Thoracic aorta (tissue), 2 donors: ENCODE measurements at regions not wholly inside any gene's neighbourhood (a gene's known extent, or its start where the extent isn't known, plus 50 kb on each side); places are given as distances from the start of the nearest gene placed in this dataset.

Experiments used
- ATAC-seq: fragments of 150-250 bp; one replicate; pipeline ENCODE4 v1.8.0; 2017; ENCODE audit warnings: low read depth; ENCODE audit not compliant: insufficient number of reproducible peaks, low FRiP score
- DNase-seq: peaks from one replicate; pipeline ENCODE4 v3.0.0-alpha.2; 2020; ENCODE audit warnings: low spot score
- H3K27ac ChIP-seq, 2 donors: fragments of 200-600 bp; sonication (generic); 1 replicate in 1 of 2; 2 replicates in 1 of 2; pipeline ENCODE4 v1.5.1; 2016; ENCODE audit warnings: mild to moderate bottlenecking in 2 of 2, moderate library complexity in 2 of 2
- H3K27me3 ChIP-seq: fragments of 200-600 bp; sonication (generic); replicated peaks from 2 replicates; pipeline ENCODE4 v1.6.0; 2016; ENCODE audit warnings: mild to moderate bottlenecking; ENCODE audit not compliant: insufficient read depth
- H3K36me3 ChIP-seq: fragments of 200-600 bp; sonication (generic); one replicate; pipeline ENCODE4 v1.5.1; 2016
- H3K4me1 ChIP-seq, 2 donors: fragments of 200-600 bp; sonication (generic); 1 replicate in 1 of 2; 2 replicates in 1 of 2; pipeline versions ENCODE4 v1.5.1 to v1.6.0; 2016; ENCODE audit warnings: low read depth in 2 of 2, mild to moderate bottlenecking in 1 of 2; ENCODE audit not compliant: control insufficient read depth in 1 of 2
- H3K4me3 ChIP-seq: fragments of 200-600 bp; sonication (generic); 2 replicates; pipeline ENCODE4 v1.5.1; 2016; ENCODE audit warnings: mild to moderate bottlenecking
- H3K9me3 ChIP-seq: fragments of 200-600 bp; sonication (generic); 2 replicates; pipeline ENCODE4 v1.5.1; 2016
- CTCF ChIP-seq: fragments of 200-600 bp; sonication (generic); IDR thresholded peaks from one replicate; pipeline ENCODE4 v1.5.1; 2019; ENCODE audit warnings: antibody characterized with exemption

GRCh38 chr2:120954939-120955338 lies 219.3 kb downstream of the GLI2 start:
- no peaks in the 10 kb centered on the region for H3K9me3 ChIP-seq
- no peaks in the 10 kb centered on the region for H3K27me3 ChIP-seq
- no peak overlapping the region for H3K27ac ChIP-seq
- H3K36me3 ChIP-seq, result no peaks in the 10 kb centered on the region
- no peaks in the 10 kb centered on the region for H3K4me1 ChIP-seq
- no peak overlapping the region for H3K4me3 ChIP-seq
- ATAC-seq (no peak), DNase-seq (no peak)
- no peak for TF ChIP-seq CTCF

DNA sequence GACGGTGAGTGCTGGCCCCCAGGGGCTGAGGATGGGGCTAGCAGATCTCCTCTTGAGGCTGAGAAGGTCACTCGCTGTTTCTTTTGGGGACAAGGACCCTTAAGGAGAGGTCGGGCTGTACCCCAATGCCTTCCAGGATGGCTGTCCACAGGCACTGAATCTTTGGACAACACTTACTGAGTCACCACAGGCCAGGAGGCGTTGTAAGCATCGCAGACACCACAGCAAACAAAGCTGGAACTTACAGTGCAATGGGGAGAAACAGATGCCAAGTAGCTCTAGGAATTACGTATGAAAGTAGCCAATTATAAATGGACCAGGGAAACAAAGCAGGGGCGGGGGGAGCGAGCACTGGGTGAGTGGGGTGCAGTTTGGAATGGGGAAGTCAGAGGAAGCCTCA lies 219.8 kb downstream of the GLI2 start:
- H3K36me3 ChIP-seq, result no peaks in the 10 kb centered on the region
- no peak overlapping the region for H3K27ac ChIP-seq
- H3K4me1 ChIP-seq, result no peaks in the 10 kb centered on the region
- no peak for TF ChIP-seq CTCF
- no peaks in the 10 kb centered on the region for H3K27me3 ChIP-seq
- ATAC-seq, result no peak
- no peak overlapping the region for H3K4me3 ChIP-seq
- no peak for DNase-seq
- no peaks in the 10 kb centered on the region for H3K9me3 ChIP-seq

DNA sequence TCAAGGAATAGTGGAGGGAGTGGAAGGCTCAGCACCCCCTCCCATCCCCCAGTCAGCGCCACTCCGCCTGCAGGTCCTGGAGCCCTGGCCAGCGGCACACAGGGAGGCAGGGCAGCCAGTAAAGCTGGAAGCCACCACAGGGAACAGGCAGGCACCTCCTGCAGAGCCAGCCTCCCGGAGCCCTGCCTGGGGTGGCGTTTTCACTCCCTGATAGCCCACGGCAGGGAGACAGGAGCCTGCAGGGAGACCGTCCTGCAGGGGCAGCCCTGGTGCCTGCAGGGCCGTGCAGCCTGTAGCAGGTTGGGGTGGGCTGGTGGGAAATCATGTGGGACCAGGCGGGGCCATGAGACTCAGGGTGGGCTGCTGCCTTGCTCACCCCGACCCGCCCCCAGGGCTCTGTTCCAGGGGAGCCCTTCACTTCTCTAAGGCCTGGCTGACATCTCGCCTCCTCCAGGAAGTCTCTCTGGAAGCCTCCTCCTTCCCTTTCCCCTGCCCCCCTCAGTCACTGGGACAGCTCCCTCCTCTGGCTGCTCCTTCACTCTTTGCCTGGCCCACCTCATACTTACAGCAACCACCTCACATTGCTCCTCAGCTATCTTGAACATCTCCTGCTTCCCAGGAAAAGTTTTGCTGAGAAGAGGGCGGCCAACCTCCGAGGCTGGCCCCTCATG lies 221.0 kb downstream of the GLI2 start:
- no peaks in the 10 kb centered on the region for H3K9me3 ChIP-seq
- H3K27ac ChIP-seq, result no peak overlapping the region
- DNase-seq, result no peak
- H3K27me3 ChIP-seq, result no peaks in the 10 kb centered on the region
- H3K4me1 ChIP-seq, result no peaks in the 10 kb centered on the region
- no peak for ATAC-seq
- H3K36me3 ChIP-seq, result no peaks in the 10 kb centered on the region
- no peak for TF ChIP-seq CTCF
- no peak overlapping the region for H3K4me3 ChIP-seq

DNA sequence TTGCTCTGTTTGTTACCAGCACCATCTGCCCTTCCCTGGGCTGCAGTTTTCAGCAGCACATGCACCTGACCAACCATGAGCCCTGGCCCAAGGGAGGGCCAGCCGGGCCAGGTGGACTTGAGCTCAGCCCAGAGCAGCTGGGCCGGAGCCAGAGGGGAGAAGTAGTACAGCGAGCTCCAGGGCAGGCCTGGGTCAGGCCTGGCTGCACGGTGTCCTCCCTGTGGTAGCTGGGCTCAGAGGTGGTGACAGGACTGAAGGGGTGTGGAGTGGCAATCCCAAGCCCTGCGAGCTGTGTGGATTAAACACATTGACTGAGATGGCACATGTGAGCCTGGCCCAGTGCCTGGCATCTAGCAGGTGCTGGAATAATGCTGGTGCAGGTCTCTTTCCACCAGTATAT lies 222.2 kb downstream of the GLI2 start:
- no peaks in the 10 kb centered on the region for H3K27me3 ChIP-seq
- no peak for TF ChIP-seq CTCF
- no peaks in the 10 kb centered on the region for H3K36me3 ChIP-seq
- ATAC-seq, result no peak
- no peaks in the 10 kb centered on the region for H3K4me1 ChIP-seq
- no peak overlapping the region for H3K27ac ChIP-seq
- H3K9me3 ChIP-seq, result no peaks in the 10 kb centered on the region
- H3K4me3 ChIP-seq, result no peak overlapping the region
- no peak for DNase-seq

DNA sequence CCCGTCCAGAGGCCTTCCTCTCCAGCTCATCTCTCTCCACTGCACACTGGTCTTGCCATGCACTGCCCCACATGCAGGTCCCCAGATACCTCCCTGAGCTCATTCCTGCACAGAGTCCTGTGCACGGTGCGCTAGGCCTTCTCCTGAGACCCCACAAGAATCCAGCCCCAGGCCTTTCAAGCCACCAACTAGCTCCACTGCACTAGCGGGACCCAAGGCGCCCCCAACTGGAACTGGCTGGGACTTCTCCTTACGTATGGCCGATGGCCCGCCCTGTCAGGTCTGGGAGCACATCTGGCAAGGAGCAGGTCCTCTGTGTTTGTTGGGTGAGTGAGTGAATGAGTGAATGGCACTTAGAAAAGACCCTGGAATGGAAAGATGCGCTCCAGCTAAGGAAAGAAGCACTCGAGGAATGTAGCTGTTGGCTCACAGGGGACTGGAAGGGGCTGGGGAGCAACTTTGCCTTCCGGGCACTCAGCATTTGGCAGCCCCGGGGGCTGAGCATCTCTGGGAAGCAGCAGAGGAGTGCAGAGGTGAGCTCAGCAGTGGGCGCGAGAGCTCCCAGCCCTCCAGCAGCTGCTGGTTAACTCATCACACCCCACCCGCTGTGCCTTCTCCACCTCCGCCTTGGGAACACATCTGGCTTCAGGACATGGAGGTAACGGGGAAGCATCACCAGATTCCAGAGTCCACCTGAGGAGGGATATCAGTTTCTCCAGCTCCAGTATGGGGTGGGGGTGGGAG lies 223.1 kb downstream of the GLI2 start:
- Histone ChIP-seq H3K27me3 (no peaks in the 10 kb centered on the region), H3K36me3 (no peaks in the 10 kb centered on the region), H3K9me3 (no peaks in the 10 kb centered on the region), H3K4me1 (no peaks in the 10 kb centered on the region), H3K27ac (no peak overlapping the region), H3K4me3 (no peak overlapping the region)
- TF ChIP-seq CTCF, result peak; percentile 15
- ATAC-seq, result no peak
- DNase-seq, result no peak
